ENCODE measurements at regions not wholly inside any gene's neighbourhood (a gene's known extent, or its start where the extent isn't known, plus 50 kb on each side); places are given as distances from the start of the nearest gene placed in this dataset.

DNA sequence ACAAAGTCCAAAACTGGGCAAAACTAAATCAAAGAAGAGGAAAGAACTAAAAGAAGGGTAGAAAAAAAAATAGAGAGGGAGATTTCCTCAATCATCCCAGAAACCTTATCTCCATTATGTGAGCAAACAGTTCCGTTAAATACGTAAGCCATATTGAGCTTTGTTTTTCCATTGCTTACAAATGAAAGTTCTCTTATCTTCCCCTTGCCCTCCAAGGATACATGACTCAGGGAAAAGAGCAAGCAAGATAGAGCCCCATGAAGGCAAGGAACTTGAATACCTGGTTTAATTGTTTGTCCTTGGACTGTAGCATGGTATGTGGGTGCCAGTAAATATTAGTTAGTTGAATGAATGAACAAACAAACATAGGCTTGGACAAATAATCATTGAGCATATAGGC lies 126.8 kb upstream of the USP15 start:
- H3K4me1 ChIP-seq (ENCODE audit: control insufficient read depth, insufficient read depth, low read length), result no peaks in the 10 kb centered on the region
- H3K9me3 ChIP-seq (ENCODE audit: control insufficient read depth, low read length), result no peaks in the 10 kb centered on the region

DNA sequence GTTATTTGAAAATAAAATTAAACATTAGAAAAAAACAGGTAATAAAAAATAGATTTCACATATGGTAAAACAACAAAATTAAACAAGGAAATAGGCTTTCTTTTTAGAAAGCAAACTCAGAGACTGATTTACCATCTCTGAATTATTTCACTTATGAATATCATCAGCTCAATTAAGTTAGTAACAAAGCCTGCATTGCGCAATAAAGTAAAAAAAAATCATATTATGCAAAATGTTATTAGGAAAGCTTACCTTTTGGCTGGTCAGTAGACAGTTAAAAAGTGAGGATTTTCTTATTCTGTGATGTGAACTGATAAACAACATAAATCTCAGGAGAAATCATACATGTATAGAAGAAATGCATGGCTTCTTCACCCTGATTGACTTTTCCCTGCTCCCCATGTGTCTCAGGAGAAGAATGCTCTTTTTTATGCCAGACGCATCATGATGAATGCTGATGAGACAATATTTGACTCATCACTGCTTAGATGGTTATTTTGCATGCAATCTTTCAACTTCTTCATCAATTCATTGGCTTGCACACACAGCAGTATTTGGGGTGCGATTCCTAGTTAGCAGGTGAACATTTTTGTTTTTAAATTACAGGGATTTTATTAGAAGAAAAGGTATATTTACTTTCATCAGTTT lies 124.5 kb upstream of the USP15 start:
- Histone ChIP-seq H3K36me3 (ENCODE audit: control insufficient read depth, insufficient read depth, low read length) (no peaks in the 10 kb centered on the region), H3K27me3 (ENCODE audit: control insufficient read depth, insufficient read depth, low read length, poor library complexity, severe bottlenecking) (no peaks in the 10 kb centered on the region), H3K27ac (ENCODE audit: insufficient read depth, low read depth, low read length, poor library complexity, severe bottlenecking) (no peak overlapping the region), H3K4me3 (ENCODE audit: insufficient read depth, low read depth, low read length) (no peak overlapping the region), H3K9me3 (ENCODE audit: control insufficient read depth, low read length) (no peaks in the 10 kb centered on the region), H3K4me1 (ENCODE audit: control insufficient read depth, insufficient read depth, low read length) (no peaks in the 10 kb centered on the region)
- WGBS, 2 experiments, result 93 to 95% methylated on average over 1 to 3 of the region's 3 CpGs

More for the DNA sequence above, 126.8 kb upstream of the USP15 start:
- no peak overlapping the region for H3K27ac ChIP-seq (ENCODE audit: insufficient read depth, low read depth, low read length, poor library complexity, severe bottlenecking)
- H3K27me3 ChIP-seq (ENCODE audit: control insufficient read depth, insufficient read depth, low read length, poor library complexity, severe bottlenecking), result no peaks in the 10 kb centered on the region
- H3K36me3 ChIP-seq (ENCODE audit: control insufficient read depth, insufficient read depth, low read length), result no peaks in the 10 kb centered on the region
- no peak overlapping the region for H3K4me3 ChIP-seq (ENCODE audit: insufficient read depth, low read depth, low read length)
- 94 to 98% methylated on average over 2 of the region's 2 CpGs for WGBS, 2 experiments

DNA sequence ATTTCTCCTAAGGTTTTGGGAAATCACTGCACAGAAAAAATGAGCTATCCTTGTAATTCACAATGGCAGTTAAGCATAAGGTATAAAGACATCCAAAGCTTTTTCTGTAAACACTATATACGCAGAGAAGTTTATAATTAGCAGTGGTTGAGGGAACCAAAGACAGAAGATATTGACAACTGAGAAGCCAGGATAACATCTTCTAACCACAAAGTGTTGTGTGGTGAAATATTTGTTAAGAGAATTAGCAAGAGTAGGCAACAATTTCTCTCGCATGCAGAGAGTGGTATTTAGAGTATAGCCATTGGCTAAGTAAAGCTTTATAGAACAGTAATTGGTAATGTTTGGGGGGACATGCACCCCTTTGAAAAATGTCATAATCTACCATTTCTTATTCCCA lies 123.7 kb upstream of the USP15 start:
- 89 to 97% methylated on average over 2 of the region's 2 CpGs for WGBS, 2 experiments
- H3K27me3 ChIP-seq (ENCODE audit: control insufficient read depth, insufficient read depth, low read length, poor library complexity, severe bottlenecking), result no peaks in the 10 kb centered on the region
- no peak overlapping the region for H3K27ac ChIP-seq (ENCODE audit: insufficient read depth, low read depth, low read length, poor library complexity, severe bottlenecking)
- no peaks in the 10 kb centered on the region for H3K9me3 ChIP-seq (ENCODE audit: control insufficient read depth, low read length)
- no peaks in the 10 kb centered on the region for H3K36me3 ChIP-seq (ENCODE audit: control insufficient read depth, insufficient read depth, low read length)
- H3K4me1 ChIP-seq (ENCODE audit: control insufficient read depth, insufficient read depth, low read length), result no peaks in the 10 kb centered on the region
- no peak overlapping the region for H3K4me3 ChIP-seq (ENCODE audit: insufficient read depth, low read depth, low read length)

DNA sequence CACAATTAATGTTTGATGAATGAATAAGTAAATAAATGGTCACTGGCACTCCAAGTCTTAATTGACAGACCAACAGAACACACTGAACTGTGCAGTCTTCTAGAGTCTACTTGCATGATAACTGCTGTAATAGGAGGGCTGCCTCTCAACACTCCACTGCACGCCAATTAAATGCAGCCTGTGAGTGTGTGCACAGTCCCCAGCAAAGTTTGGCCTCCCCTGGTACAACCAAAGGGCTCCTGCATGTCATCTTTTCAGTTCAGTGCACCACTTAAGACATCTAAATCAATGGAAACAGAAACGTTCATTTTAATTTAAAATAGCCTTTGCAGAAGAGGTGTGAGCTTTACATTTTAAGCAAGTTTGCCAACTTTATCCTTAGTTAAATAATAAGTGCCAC lies 121.7 kb upstream of the USP15 start:
- H3K4me3 ChIP-seq (ENCODE audit: insufficient read depth, low read depth, low read length), result no peak overlapping the region
- H3K36me3 ChIP-seq (ENCODE audit: control insufficient read depth, insufficient read depth, low read length), result no peaks in the 10 kb centered on the region
- WGBS, 2 experiments, result 87 to 88% methylated on average over 2 of the region's 2 CpGs
- no peaks in the 10 kb centered on the region for H3K27me3 ChIP-seq (ENCODE audit: control insufficient read depth, insufficient read depth, low read length, poor library complexity, severe bottlenecking)
- H3K4me1 ChIP-seq (ENCODE audit: control insufficient read depth, insufficient read depth, low read length), result no peaks in the 10 kb centered on the region
- H3K9me3 ChIP-seq (ENCODE audit: control insufficient read depth, low read length), result no peaks in the 10 kb centered on the region
- no peak overlapping the region for H3K27ac ChIP-seq (ENCODE audit: insufficient read depth, low read depth, low read length, poor library complexity, severe bottlenecking)

DNA sequence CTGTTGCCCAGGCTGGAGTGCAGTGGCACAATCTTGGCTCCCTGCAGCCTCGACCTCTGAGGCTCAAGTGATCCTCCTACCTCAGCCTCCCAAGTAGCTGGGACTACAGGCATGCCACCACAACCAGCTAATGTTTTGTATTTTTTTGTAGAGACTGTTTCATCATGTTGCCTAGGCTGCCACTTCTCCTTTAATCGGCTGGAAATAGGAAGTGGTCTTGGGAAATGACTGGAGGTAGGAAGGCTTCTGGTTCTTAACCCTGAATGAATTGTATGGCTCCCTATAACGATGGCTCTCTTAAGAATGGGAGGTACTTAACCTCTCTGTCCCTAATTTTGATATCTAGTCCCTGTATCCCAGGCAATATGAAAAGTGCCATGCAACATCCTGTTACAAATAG lies 113.9 kb upstream of the USP15 start:
- Histone ChIP-seq H3K4me1 (ENCODE audit: control insufficient read depth, insufficient read depth, low read length) (no peaks in the 10 kb centered on the region), H3K4me3 (ENCODE audit: insufficient read depth, low read depth, low read length) (no peak overlapping the region), H3K27me3 (ENCODE audit: control insufficient read depth, insufficient read depth, low read length, poor library complexity, severe bottlenecking) (no peaks in the 10 kb centered on the region), H3K27ac (ENCODE audit: insufficient read depth, low read depth, low read length, poor library complexity, severe bottlenecking) (no peak overlapping the region), H3K36me3 (ENCODE audit: control insufficient read depth, insufficient read depth, low read length) (no peaks in the 10 kb centered on the region), H3K9me3 (ENCODE audit: control insufficient read depth, low read length) (no peaks in the 10 kb centered on the region)
- WGBS, 2 experiments, result 86 to 90% methylated on average over 3 of the region's 3 CpGs

DNA sequence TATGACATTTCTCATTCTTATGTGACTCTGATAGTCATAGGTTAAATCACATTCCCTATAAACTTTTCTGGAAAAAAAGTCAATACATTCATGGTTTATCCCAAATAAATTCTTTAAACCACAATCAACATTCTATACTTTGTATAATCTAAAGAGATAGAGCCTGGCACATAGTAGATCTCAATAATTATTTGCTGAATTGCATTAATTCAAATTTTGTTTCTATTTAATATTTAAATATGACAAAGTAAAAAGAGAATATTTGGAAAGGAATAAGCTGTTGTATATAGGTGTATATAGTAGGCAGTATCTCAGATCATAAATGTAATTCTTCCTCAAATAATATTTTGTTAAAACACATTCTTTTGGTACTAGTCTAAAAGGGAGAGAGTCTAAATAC lies 102.2 kb upstream of the USP15 start:
- Histone ChIP-seq H3K27ac (ENCODE audit: insufficient read depth, low read depth, low read length, poor library complexity, severe bottlenecking) (no peak overlapping the region), H3K27me3 (ENCODE audit: control insufficient read depth, insufficient read depth, low read length, poor library complexity, severe bottlenecking) (no peaks in the 10 kb centered on the region), H3K9me3 (ENCODE audit: control insufficient read depth, low read length) (no peaks in the 10 kb centered on the region), H3K36me3 (ENCODE audit: control insufficient read depth, insufficient read depth, low read length) (no peaks in the 10 kb centered on the region), H3K4me3 (ENCODE audit: insufficient read depth, low read depth, low read length) (no peak overlapping the region), H3K4me1 (ENCODE audit: control insufficient read depth, insufficient read depth, low read length) (no peaks in the 10 kb centered on the region)

DNA sequence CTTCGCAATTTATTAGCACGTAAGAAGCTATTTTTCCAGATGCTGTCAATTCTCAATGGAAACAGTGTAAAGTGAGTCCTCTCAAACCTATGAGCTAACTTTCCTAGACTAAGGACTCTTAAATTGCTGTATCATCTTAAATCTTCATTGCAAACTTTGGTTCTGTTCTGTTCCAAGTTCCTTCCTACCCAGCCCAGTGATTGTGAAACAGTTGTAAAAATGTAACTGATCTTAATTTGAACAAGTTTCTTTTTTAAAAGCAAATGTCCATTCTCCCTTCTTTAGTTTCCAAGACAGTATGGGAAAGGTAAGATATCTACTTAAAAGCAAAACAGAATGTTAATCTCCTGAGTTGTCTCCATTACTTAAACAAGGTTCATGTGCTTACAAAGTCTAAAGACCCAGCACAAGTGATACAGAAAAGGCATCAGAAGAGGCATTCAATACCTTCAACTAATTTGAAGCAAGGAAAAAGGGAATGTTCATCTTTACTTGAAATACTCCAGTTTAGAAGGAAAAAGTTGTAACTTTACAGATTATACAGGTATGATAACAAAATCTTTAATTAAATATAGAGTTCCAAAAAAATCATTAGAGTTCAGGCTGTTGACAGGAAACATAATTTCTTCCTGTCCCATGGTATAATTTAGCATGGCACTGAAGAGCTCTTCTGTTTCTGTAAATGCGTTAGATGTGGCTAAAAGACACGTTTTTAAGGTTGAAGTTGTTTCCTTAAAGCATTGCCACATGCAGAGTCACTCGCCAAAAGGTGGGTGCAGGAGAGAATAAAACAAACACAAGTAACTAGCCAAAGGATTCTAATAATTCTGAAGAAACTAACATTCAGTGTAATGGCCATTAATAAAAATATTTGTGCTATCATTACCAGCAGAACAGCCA lies 101.5 kb upstream of the USP15 start:
- no peak overlapping the region for H3K27ac ChIP-seq (ENCODE audit: insufficient read depth, low read depth, low read length, poor library complexity, severe bottlenecking)
- no peaks in the 10 kb centered on the region for H3K27me3 ChIP-seq (ENCODE audit: control insufficient read depth, insufficient read depth, low read length, poor library complexity, severe bottlenecking)
- WGBS, 2 experiments, result 89 to 96% methylated on average over 5 of the region's 5 CpGs
- H3K4me1 ChIP-seq (ENCODE audit: control insufficient read depth, insufficient read depth, low read length), result no peaks in the 10 kb centered on the region
- no peak overlapping the region for H3K4me3 ChIP-seq (ENCODE audit: insufficient read depth, low read depth, low read length)
- H3K9me3 ChIP-seq (ENCODE audit: control insufficient read depth, low read length), result no peaks in the 10 kb centered on the region
- H3K36me3 ChIP-seq (ENCODE audit: control insufficient read depth, insufficient read depth, low read length), result no peaks in the 10 kb centered on the region

DNA sequence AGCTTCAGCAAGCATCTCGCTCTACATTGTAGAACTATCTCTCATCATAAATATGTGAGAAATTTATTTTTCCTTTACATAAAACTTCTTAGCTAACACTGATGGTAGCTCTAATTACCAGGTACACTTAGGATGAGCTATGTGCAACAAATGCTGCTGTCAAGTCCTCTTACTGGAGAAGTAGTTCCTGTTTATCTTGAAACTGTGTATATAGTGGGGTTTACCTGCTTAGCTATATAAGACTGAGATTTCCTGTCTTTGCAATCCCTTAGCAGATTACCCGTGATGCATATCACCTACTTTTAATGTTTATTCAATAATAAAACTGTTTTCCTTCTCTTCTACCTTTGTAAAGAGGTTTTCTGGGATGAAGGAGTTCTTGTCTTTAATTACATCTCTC lies 98.0 kb upstream of the USP15 start:
- H3K36me3 ChIP-seq (ENCODE audit: control insufficient read depth, insufficient read depth, low read length), result no peaks in the 10 kb centered on the region
- H3K4me3 ChIP-seq (ENCODE audit: insufficient read depth, low read depth, low read length), result no peak overlapping the region
- no peaks in the 10 kb centered on the region for H3K27me3 ChIP-seq (ENCODE audit: control insufficient read depth, insufficient read depth, low read length, poor library complexity, severe bottlenecking)
- WGBS, 2 experiments, result 100% methylated on average over 1 of the region's 2 CpGs; no CpG with 5 or more reads in 1 of the 2 experiments
- H3K4me1 ChIP-seq (ENCODE audit: control insufficient read depth, insufficient read depth, low read length), result no peaks in the 10 kb centered on the region
- H3K9me3 ChIP-seq (ENCODE audit: control insufficient read depth, low read length), result no peaks in the 10 kb centered on the region
- no peak overlapping the region for H3K27ac ChIP-seq (ENCODE audit: insufficient read depth, low read depth, low read length, poor library complexity, severe bottlenecking)

DNA sequence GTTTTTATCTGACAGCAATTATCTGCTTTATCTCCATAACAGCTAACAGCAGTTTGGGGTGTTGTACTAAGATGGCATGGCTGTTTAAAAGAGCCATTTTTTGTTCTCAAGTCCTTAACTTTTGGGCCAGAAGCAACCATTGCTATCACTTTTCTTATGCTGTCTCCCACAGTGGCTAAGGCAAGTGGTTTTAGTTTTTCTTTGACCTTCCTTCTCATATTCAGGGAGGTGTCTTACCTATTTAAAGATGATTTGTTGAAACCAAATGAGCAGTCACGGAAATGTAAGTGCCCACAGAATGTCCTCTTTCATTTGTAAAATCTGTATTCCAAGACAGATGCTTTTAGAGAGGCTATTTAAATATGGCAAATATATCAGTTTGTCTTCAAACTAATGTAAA lies 96.8 kb upstream of the USP15 start:
- H3K27me3 ChIP-seq (ENCODE audit: control insufficient read depth, insufficient read depth, low read length, poor library complexity, severe bottlenecking), result no peaks in the 10 kb centered on the region
- H3K36me3 ChIP-seq (ENCODE audit: control insufficient read depth, insufficient read depth, low read length), result no peaks in the 10 kb centered on the region
- H3K27ac ChIP-seq (ENCODE audit: insufficient read depth, low read depth, low read length, poor library complexity, severe bottlenecking), result no peak overlapping the region
- no peaks in the 10 kb centered on the region for H3K9me3 ChIP-seq (ENCODE audit: control insufficient read depth, low read length)
- no peak overlapping the region for H3K4me3 ChIP-seq (ENCODE audit: insufficient read depth, low read depth, low read length)
- 71 to 100% methylated on average over 1 of the region's 1 CpG for WGBS, 2 experiments
- no peaks in the 10 kb centered on the region for H3K4me1 ChIP-seq (ENCODE audit: control insufficient read depth, insufficient read depth, low read length)

DNA sequence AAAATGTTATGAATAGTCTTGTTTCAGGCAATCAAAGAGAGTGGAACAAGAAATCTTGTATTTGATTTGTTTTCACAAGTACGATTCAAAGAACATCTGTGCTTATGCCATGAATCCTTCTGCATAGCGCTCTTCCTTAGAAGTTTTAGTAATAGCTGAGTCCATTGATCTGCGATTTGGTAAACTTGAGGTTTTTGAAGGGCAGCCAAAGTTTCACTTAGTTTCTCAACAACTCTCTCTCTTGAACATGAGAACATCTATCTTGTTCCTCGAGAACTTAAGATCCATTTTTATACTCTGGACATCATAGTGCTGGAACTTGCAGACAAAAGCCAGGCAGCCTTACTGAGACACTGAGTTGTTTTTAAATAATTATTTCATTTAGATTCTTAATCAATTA lies 96.2 kb upstream of the USP15 start:
- H3K4me3 ChIP-seq (ENCODE audit: insufficient read depth, low read depth, low read length), result no peak overlapping the region
- no peaks in the 10 kb centered on the region for H3K9me3 ChIP-seq (ENCODE audit: control insufficient read depth, low read length)
- H3K36me3 ChIP-seq (ENCODE audit: control insufficient read depth, insufficient read depth, low read length), result no peaks in the 10 kb centered on the region
- no peaks in the 10 kb centered on the region for H3K27me3 ChIP-seq (ENCODE audit: control insufficient read depth, insufficient read depth, low read length, poor library complexity, severe bottlenecking)
- H3K4me1 ChIP-seq (ENCODE audit: control insufficient read depth, insufficient read depth, low read length), result no peaks in the 10 kb centered on the region
- WGBS, 2 experiments, result 89 to 94% methylated on average over 4 of the region's 4 CpGs
- no peak overlapping the region for H3K27ac ChIP-seq (ENCODE audit: insufficient read depth, low read depth, low read length, poor library complexity, severe bottlenecking)

All from ectodermal cell (in vitro differentiated cells).